Type B pancreatic cell (in vitro differentiated cells): ENCODE measurements at regions not wholly inside any gene's neighbourhood (a gene's known extent, or its start where the extent isn't known, plus 50 kb on each side); places are given as distances from the start of the nearest gene placed in this dataset.
A peak's percentile ranks its signal among the peaks of the same experiment; 100 is the strongest.

ENCODE experiments used
- DNase-seq: peaks from one replicate; pipeline ENCODE4 v3.0.0; 2021; ENCODE audit warnings: mixed read lengths; ENCODE audit not compliant: unreplicated experiment; ENCODE audit errors: extremely low spot score
- H3K27ac Mint-ChIP-seq: 2 replicates; pipeline ENCODE4 v1.8.0; 2021; ENCODE audit warnings: mild to moderate bottlenecking, mixed read lengths
- H3K27me3 Mint-ChIP-seq: 2 replicates; pipeline ENCODE4 v1.8.0; 2021; ENCODE audit warnings: mixed read lengths
- H3K36me3 Mint-ChIP-seq: 2 replicates; pipeline ENCODE4 v1.8.0; 2021; ENCODE audit warnings: mixed read lengths
- H3K4me1 Mint-ChIP-seq: one replicate; pipeline ENCODE4 v1.8.0; 2021; ENCODE audit warnings: mixed read lengths; ENCODE audit not compliant: unreplicated experiment
- H3K4me3 Mint-ChIP-seq: 2 replicates; pipeline ENCODE4 v1.8.0; 2021; ENCODE audit warnings: mild to moderate bottlenecking, mixed read lengths
- H3K9me3 Mint-ChIP-seq: 2 replicates; pipeline ENCODE4 v1.8.0; 2021; ENCODE audit warnings: mixed read lengths
- CTCF ChIP-seq: fragments of 200-600 bp; sonication (generic); conservative IDR thresholded peaks from 2 replicates; pipeline ENCODE4 v1.5.0; 2021; ENCODE audit warnings: antibody characterized with exemption, mild to moderate bottlenecking

- Mint-ChIP-seq H3K4me1 (peaks cover 16% of the 10 kb centered on the region), H3K4me3 (no peak overlapping the region), H3K27ac (no peak overlapping the region), H3K9me3 (no peaks in the 10 kb centered on the region), H3K27me3 (peaks cover 19% of the 10 kb centered on the region), H3K36me3 (no peaks in the 10 kb centered on the region)
- TF ChIP-seq CTCF, result no peak
- DNase-seq, result no peak
Measured at GRCh38 chr2:133841900-133842299, 273.6 kb upstream of the NCKAP5 start.

GRCh38 chr2:133842446-133842845 lies 274.2 kb upstream of the NCKAP5 start:
- Mint-ChIP-seq H3K36me3 (no peaks in the 10 kb centered on the region), H3K4me3 (no peak overlapping the region), H3K27me3 (peaks cover 22% of the 10 kb centered on the region), H3K9me3 (no peaks in the 10 kb centered on the region), H3K4me1 (peaks cover 16% of the 10 kb centered on the region), H3K27ac (no peak overlapping the region)
- TF ChIP-seq CTCF, result no peak
- DNase-seq, result no peak

GRCh38 chr2:133843091-133843490 lies 274.8 kb upstream of the NCKAP5 start:
- Mint-ChIP-seq H3K4me3 (no peak overlapping the region), H3K27me3 (peaks cover 22% of the 10 kb centered on the region), H3K27ac (no peak overlapping the region), H3K4me1 (peaks cover 16% of the 10 kb centered on the region), H3K36me3 (no peaks in the 10 kb centered on the region), H3K9me3 (no peaks in the 10 kb centered on the region)
- TF ChIP-seq CTCF, result no peak
- no peak for DNase-seq

GRCh38 chr2:133843551-133843950 lies 275.3 kb upstream of the NCKAP5 start:
- Mint-ChIP-seq H3K27ac (no peak overlapping the region), H3K4me1 (peaks cover 16% of the 10 kb centered on the region), H3K4me3 (no peak overlapping the region), H3K27me3 (peaks cover 22% of the 10 kb centered on the region), H3K36me3 (no peaks in the 10 kb centered on the region), H3K9me3 (no peaks in the 10 kb centered on the region)
- TF ChIP-seq CTCF, result no peak
- DNase-seq, result no peak

- peak; percentile 94 for TF ChIP-seq CTCF
- Mint-ChIP-seq H3K27ac (no peak overlapping the region), H3K36me3 (no peaks in the 10 kb centered on the region), H3K9me3 (no peaks in the 10 kb centered on the region), H3K4me3 (no peak overlapping the region), H3K27me3 (peaks cover 22% of the 10 kb centered on the region), H3K4me1 (peaks cover 16% of the 10 kb centered on the region)
- peak; percentile 76 for DNase-seq
Measured at GRCh38 chr2:133844214-133844892, 276.1 kb upstream of the NCKAP5 start.
